Embryonic facial prominence (tissue), 1 donor: ENCODE measurements at regions not wholly inside any gene's neighbourhood (a gene's known extent, or its start where the extent isn't known, plus 50 kb on each side); places are given as distances from the start of the nearest gene placed in this dataset.
"Not testable (repeated sequence)": the region's sequence is repeated elsewhere in the genome, so short reads cannot be mapped to it uniquely, and the experiment has no call there.

Experiments
- DNase-seq: peaks from one replicate; pipeline ENCODE4 v3.0.0-alpha.2; 2016; ENCODE audit errors: extremely low spot score

- no peak for DNase-seq
Observed at GRCh38 chr7:47190462-47190861, 391.4 kb downstream of the TNS3 start.

GRCh38 chr7:47188653-47189315 lies 393.1 kb downstream of the TNS3 start:
- no peak for DNase-seq

DNA sequence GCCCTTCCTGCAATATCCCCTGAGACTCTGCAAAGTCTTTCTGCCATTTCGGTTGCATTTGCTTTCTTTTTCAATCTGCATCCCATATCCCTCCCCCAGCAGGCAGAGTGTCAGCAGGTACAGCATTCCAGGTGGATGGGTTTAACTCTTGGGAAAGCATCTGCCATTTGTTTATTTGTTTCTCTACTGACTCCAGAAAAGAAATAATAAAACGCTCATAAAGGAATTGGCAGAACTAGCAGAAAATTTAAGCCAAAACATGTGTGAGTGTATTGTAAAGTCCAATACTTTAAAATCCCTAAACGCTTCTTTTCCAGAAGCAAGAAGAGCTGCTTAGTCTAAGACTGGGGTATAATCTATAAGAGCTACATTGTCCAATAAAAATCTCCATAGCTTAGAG lies 393.8 kb downstream of the TNS3 start:
- peak; percentile 31 for DNase-seq

- no peak for DNase-seq
Observed at GRCh38 chr7:47186316-47186715, 395.6 kb downstream of the TNS3 start.

GRCh38 chr7:47185839-47186238 lies 396.1 kb downstream of the TNS3 start:
- no peak for DNase-seq

DNA sequence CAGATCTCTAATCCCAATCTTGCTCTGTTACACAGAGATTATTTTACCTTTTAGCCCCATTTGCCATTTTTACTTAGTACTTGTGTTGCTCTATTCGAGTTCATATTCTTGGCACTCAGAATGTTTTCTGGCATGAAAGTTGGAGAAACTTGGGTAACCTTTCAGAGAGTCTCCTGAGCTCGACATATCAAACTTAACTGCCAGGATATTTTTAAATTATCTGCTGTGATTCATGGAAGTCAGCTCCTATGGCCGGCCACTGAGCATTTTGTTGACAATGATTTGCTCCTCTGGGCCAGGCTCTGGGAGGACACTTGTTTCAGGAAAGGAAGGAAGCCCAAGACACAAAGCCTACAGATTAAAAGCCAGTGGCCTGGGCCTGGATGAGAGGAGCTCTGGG lies 396.7 kb downstream of the TNS3 start:
- no peak for DNase-seq

- DNase-seq, result no peak
Observed at GRCh38 chr7:47183862-47184590, 397.9 kb downstream of the TNS3 start.

DNA sequence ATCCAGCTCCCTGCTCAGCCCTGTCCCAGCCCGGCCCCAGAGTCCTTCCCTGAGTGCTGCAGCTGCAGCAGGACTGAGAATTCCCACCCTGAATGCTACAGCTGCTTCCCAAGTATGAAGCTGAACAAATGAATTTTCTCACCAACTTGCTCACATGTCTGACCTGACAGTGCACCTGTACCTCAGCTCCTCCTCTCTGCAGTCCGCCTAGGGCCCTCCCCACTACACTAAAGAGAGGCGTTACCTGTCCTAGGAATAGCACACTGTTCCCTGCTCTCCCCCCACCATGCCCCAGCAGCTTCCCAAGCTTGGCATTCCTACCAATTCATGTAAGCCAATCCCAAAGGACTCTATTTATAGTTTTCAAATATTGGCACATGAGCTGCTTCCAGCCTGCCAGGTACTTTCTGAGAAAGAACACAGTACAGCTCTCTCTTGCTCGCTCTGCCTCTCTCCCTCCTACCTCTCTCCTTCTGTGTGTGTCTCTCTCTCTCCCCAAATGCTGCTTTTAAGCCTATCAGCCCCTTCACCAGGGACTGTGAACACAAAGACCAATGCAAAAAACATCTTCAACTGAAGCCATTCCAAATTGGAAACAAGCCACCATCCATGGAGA lies 400.1 kb downstream of the TNS3 start:
- DNase-seq, result no peak

GRCh38 chr7:47180516-47180826 lies 401.4 kb downstream of the TNS3 start:
- DNase-seq, result no peak

DNA sequence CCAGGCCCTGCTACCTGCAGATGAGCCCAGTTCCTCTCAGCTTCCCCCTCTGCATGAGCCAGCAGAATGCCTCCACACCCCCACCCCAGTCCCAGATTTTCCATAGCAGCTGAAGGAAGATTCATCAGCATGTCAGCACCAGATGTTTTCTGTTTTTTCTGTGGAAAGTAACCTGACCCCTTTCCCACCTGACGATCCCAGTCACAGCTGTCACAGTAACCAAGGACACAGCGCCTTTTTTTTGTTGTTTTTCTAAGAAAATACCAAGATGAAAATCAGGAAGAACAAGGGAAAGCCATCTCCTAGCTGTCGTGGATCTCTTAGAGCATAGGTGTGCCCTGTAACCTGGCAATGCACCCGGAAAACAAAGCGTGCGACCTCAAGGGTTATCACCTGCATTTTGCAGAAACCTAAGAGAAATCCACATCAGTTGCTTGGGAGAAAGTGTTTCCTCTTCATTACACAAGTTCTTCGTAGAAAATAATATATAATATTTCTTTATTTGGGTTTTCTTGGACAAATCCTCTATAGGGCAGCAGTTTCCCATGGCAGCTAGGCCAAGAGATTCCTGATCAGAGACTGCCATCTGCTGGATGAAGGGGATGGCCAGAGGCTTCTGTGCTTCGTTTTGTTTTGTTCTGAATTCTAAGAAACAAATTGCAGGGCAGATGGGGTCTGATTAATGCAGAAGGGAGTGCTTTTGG lies 401.9 kb downstream of the TNS3 start:
- DNase-seq, result peak; percentile 45

DNA sequence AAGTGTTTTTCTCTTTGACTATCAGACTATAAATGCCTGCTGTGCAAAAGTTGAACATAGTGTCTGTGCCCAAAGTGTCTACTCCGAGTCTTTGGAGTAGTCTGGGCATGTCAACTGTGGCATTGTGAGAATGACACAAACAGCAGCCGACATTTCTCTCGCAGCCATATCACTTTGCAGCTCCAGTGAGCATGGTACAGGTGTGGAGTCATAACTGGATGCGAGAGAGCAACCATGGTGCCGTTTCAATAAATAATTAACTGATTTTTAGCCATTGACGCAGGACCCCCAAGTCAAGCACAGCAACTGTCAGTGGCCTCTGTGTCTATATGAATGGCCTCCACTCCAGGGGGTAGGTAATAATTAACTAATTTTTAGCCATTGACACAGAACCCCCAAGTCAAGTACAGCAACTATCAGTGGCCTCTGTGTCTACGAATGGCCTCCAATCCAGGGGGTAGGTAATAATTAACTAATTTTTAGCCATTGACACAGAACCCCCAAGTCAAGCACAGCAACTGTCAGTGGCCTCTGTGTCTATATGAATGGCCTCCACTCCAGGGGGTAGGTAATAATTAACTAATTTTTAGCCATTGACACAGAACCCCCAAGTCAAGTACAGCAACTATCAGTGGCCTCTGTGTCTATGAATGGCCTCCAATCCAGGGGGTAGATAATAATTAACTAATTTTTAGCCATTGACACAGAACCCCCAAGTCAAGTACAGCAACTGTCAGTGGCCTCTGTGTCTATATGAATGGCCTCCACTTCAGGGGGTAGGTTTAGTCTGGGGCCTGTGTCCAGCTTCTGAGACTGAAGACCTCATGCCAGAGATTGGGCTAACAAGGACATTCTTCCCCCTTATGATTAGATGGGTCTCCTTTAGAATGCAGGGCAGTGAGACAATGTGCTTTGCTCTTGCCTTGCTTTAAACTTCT lies 409.0 kb downstream of the TNS3 start:
- DNase-seq, result not testable (repeated sequence)

DNA sequence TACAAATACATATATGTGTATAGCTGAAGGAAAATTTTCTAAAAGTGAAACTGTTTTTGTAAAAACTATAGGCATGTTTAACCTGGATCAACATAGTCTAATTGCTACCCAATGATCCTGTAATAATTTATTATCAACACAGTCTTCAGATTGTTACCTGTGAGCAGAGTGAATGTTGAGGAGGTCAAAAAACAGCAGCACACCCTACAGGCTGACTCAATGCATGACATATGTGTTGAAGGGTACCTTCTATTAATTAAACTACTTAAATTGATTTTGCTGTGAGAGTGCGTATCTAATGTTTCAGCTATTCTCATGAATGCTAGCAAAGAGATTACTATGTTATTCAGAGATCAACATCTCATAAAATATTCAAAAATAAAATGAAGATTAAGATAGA lies 411.4 kb downstream of the TNS3 start:
- no peak for DNase-seq

DNA sequence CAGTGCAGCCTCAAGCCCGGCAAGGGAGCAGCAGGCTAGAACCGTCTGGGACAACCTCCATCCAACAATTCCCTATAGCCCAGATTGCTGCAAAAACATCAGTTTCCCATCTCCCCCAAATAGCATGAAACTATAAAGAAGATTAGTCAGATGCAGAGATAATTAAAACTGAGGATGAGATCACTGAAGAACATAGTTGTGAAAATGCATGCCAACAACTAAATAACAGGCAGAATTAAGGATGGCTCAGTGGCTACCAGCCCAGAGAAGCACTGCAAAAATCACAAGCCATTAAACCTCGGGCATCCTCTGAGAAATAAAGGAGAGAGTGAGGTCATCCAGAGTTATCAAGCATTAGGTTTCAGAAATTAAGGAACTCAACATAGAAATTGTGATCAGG lies 427.1 kb downstream of the TNS3 start:
- DNase-seq, result no peak

GRCh38 chr7:47153576-47153975 lies 428.3 kb downstream of the TNS3 start:
- no peak for DNase-seq

- no peak for DNase-seq
Observed at GRCh38 chr7:47153058-47153457, 428.9 kb downstream of the TNS3 start.

DNA sequence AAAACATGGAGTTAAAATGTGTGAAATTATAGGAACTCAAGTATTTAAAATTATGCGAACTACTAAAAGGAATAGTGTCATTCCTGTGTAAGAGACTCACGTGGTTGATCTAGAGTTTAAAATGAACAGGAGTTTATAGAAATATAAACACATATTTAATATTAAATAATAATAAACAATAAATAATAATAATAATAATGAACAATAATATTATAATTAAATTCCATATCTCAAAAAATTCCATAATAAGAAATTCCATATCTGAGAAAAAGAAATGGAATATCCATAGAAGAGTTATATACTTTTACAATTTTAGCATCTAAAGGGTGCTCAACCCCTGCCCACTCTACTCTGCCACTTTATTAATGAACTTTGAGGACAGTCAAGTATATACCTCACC lies 429.6 kb downstream of the TNS3 start:
- DNase-seq, result no peak

DNA sequence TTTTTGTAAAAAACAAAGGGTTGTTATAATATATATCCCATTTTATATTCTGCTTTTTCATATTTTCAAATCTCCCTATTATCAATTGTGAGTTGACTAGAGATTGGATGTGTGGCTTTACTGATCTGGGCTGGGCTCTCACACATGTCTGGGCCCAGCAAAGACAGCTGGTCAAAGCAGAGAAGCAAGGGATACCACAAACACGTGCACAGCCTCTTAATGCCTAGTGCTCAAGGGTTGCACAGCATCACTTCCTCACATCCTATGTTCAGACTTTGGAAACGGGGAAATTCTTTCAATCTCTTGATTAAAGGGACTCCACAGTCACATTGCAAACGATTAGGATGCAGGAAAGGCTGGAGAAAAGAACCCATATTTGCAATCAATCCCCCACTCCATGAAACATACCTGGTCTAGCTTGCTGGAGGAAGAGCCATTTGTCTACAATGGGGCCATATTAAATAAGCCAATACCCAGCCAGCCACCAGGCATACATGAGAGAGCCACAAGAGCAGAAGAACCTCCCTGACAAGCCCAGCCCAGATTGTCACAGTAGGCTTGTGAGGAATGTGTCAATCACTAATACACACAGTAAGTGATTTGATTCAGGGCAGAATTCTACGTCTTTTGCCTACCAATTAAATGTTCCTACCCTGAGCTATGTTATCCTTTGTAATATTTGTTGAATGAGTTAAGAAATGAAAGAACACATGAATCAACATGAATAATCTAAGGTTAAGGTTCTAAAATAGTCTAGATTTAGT lies 431.2 kb downstream of the TNS3 start:
- no peak for DNase-seq

DNA sequence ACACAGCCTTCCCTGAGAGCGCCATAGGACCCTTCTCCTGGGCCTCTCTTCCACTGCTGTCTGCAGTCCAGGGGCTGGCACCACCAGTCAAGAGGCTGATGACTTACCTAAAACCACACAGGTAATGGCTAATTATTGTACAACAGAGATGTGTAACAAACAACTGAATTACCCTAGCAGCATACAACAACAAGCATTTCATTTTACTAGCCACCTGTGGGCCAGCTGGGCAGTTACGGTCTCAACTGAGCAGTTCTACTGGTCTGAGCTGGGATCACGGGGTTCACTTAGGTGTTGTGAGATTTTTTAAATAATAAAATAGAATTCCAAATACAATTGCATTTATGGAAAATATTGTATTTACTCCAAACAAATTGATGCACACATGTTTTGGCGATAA lies 431.9 kb downstream of the TNS3 start:
- no peak for DNase-seq

DNA sequence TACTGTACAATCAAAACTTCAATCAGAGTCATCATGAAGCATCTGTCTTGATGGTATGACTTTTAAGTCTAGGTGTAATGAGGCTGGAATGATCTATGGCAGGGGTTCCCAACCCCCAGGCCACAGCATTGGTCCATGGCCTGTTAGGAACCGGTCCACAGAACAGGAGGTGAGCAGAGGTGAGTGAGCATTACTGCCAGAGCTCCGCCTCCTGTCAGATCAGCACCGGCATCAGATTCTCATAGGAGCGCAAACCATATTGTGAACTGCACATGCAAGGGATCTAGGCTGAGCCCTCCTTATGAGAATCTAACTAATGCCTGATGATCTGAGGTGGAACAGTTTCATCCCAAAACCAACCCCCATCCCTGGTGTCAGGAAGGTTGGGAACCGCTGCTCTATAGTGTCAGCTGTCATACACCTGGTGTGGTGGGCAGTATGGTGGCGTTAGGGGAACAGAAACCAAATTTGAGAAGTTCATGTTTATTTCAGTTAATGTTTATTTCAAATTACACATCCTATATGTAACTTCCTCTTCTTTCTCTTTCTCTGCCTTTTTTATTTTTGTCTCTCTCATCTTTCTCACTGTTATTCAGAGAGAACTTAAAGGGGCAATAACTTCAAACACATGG lies 432.6 kb downstream of the TNS3 start:
- no peak for DNase-seq

- no peak for DNase-seq
Observed at GRCh38 chr7:47148536-47149207, 433.2 kb downstream of the TNS3 start.
